ENCODE measurements at regions not wholly inside any gene's neighbourhood (a gene's known extent, or its start where the extent isn't known, plus 50 kb on each side); places are given as distances from the start of the nearest gene placed in this dataset.

DNA sequence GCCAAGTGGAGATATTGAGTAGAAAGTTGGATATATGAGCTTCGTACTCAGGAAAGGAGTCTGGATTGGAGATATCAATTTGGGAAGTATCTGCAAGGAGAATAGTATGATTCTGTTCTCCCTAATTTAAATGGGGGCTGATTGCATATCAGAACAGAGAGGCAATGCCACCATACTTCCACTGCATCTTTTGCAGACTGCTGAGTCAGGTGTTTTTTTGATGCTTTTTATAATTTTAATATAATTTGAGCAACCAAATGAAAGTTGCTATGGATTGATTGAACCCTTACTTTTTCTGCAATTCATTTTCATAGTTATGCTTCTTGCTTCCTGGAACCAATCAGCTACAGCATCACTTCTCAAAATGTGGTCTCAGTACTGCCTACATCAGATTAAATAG lies 590.3 kb downstream of the USP25 start:
- TF ChIP-seq, protein P1, sequence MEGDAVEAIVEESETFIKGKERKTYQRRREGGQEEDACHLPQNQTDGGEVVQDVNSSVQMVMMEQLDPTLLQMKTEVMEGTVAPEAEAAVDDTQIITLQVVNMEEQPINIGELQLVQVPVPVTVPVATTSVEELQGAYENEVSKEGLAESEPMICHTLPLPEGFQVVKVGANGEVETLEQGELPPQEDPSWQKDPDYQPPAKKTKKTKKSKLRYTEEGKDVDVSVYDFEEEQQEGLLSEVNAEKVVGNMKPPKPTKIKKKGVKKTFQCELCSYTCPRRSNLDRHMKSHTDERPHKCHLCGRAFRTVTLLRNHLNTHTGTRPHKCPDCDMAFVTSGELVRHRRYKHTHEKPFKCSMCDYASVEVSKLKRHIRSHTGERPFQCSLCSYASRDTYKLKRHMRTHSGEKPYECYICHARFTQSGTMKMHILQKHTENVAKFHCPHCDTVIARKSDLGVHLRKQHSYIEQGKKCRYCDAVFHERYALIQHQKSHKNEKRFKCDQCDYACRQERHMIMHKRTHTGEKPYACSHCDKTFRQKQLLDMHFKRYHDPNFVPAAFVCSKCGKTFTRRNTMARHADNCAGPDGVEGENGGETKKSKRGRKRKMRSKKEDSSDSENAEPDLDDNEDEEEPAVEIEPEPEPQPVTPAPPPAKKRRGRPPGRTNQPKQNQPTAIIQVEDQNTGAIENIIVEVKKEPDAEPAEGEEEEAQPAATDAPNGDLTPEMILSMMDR (IDR thresholded peaks at IDR 0.05 in 4 of 5, conservative IDR thresholded peaks at IDR 0.05 in 1 of 5), result no peak
- TF ChIP-seq POLR2A (IDR thresholded peaks at IDR 0.05), result no peak

Data from gastrocnemius medialis (tissue), 4 donors.